SK-N-MC (cell line): ENCODE measurements at regions not wholly inside any gene's neighbourhood (a gene's known extent, or its start where the extent isn't known, plus 50 kb on each side); places are given as distances from the start of the nearest gene placed in this dataset.

Source experiments
- EZH2 ChIP-seq: fragments of 200-600 bp; sonication (generic); IDR thresholded peaks from one replicate; pipeline ENCODE4 v1.6.1; 2017; ENCODE audit warnings: antibody characterized with exemption
- POLR2AphosphoS5 ChIP-seq: IDR thresholded peaks from 2 replicates; pipeline ENCODE4 v1.6.1; 2012; ENCODE audit warnings: mild to moderate bottlenecking, low read depth, low read length, borderline replicate concordance

DNA sequence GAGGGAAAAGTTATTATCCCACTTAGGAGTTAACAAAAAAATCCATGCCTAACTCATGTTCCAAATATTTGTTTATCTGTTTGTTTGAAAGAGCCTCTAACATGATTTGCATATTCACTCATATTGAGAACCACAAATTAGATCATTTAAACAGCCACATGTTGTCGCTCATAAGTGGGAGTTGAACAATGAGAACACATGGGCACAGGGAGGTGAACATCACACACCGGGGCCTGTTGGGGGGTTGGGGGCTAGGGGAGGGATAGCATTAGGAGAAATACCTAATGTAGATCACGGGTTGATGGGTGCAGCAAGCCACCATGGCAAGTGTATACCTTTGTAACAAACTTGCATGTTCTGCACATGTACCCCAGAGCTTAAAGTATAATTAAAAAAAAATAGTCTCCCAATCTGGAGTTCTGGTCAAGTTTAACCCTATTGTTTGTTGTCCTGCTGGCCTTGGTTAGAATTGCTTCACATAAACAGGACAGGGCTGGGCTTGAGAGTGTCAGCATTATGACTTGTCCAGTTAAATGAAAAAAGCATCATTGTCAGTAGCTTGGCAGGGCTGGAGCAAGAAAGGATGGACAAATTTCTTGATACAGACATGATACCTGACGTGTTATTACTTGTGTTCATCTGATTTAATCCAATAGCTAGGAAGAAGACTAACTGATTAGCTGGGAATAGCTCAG is 57.8 kb upstream of the PSMA1 start:
- TF ChIP-seq POLR2AphosphoS5, result no peak
- TF ChIP-seq EZH2, result no peak
